ENCODE measurements at regions not wholly inside any gene's neighbourhood (a gene's known extent, or its start where the extent isn't known, plus 50 kb on each side); places are given as distances from the start of the nearest gene placed in this dataset.

GRCh38 chr9:117488659-117489058, 73.8 kb upstream of the ASTN2 start:
- no peak for DNase-seq (ENCODE audit: low spot score)
- Histone ChIP-seq H2AFZ (ENCODE audit: low read length) (no peak overlapping the region), H3K4me2 (ENCODE audit: low read length) (no peak overlapping the region), H3K9me3 (ENCODE audit: low read length) (no peaks in the 10 kb centered on the region), H3K4me3 (ENCODE audit: low read depth, low read length, poor library complexity, severe bottlenecking) (no peak overlapping the region), H3K27ac (ENCODE audit: low read depth, low read length, poor library complexity, severe bottlenecking) (no peak overlapping the region), H3K9me2 (ENCODE audit: insufficient read depth, low read length) (no peaks in the 10 kb centered on the region), H3K36me3 (ENCODE audit: insufficient read depth, low read length) (no peaks in the 10 kb centered on the region), H4K20me1 (ENCODE audit: insufficient read depth, low read length) (no peaks in the 10 kb centered on the region), H3K79me2 (ENCODE audit: insufficient read depth, low read depth, low read length) (no peaks in the 10 kb centered on the region), H3K4me1 (ENCODE audit: insufficient read depth, low read length, poor library complexity, severe bottlenecking) (no peaks in the 10 kb centered on the region)
- ChIA-PET POLR2A (interaction anchor here (0.6 kb wide), 1 partner anchor 1289 kb away, joined by 4 read pairs; no protein-coding TSS in a partner anchor), CTCF (ENCODE audit: unreplicated experiment) (interaction anchor here (1.4 kb wide), 1 partner anchor 15 kb away, joined by 3 read pairs; no protein-coding TSS in a partner anchor)
- TF ChIP-seq CTCF (conservative IDR thresholded peaks at IDR 0.05; ENCODE audit: low read length) (no peak), EZH2phosphoT487 (IDR thresholded peaks at IDR 0.05; ENCODE audit: borderline replicate concordance, low read depth, low read length) (no peak)
- no TSS peak for BruUV-seq (replicated peaks)
- intact Hi-C loops (cut with micrococcal nuclease; ENCODE audit: unreplicated experiment): no loop called here

GRCh38 chr9:117487555-117488175, 72.8 kb upstream of the ASTN2 start:
- peak; percentile 92 for TF ChIP-seq CTCF (conservative IDR thresholded peaks at IDR 0.05; ENCODE audit: low read length)
- no peak for TF ChIP-seq EZH2phosphoT487 (IDR thresholded peaks at IDR 0.05; ENCODE audit: borderline replicate concordance, low read depth, low read length)
- CTCF ChIA-PET (ENCODE audit: unreplicated experiment): no interaction called here

GRCh38 chr9:117486426-117486825, 71.6 kb upstream of the ASTN2 start:
- Histone ChIP-seq H4K20me1 (ENCODE audit: insufficient read depth, low read length) (no peaks in the 10 kb centered on the region), H3K4me1 (ENCODE audit: insufficient read depth, low read length, poor library complexity, severe bottlenecking) (no peaks in the 10 kb centered on the region), H3K4me3 (ENCODE audit: low read depth, low read length, poor library complexity, severe bottlenecking) (no peak overlapping the region), H3K36me3 (ENCODE audit: insufficient read depth, low read length) (no peaks in the 10 kb centered on the region), H2AFZ (ENCODE audit: low read length) (no peak overlapping the region), H3K79me2 (ENCODE audit: insufficient read depth, low read depth, low read length) (no peaks in the 10 kb centered on the region), H3K27ac (ENCODE audit: low read depth, low read length, poor library complexity, severe bottlenecking) (no peak overlapping the region), H3K9me2 (ENCODE audit: insufficient read depth, low read length) (no peaks in the 10 kb centered on the region), H3K9me3 (ENCODE audit: low read length) (no peaks in the 10 kb centered on the region), H3K4me2 (ENCODE audit: low read length) (no peak overlapping the region)
- no TSS peak for BruUV-seq (replicated peaks)
- TF ChIP-seq CTCF (conservative IDR thresholded peaks at IDR 0.05; ENCODE audit: low read length) (no peak), EZH2phosphoT487 (IDR thresholded peaks at IDR 0.05; ENCODE audit: borderline replicate concordance, low read depth, low read length) (no peak)
- ChIA-PET CTCF (ENCODE audit: unreplicated experiment) (no interaction called here), POLR2A (no interaction called here)
- no peak for DNase-seq (ENCODE audit: low spot score)
- intact Hi-C loops (cut with micrococcal nuclease; ENCODE audit: unreplicated experiment): no loop called here

More at GRCh38 chr9:117487555-117488175, 72.8 kb upstream of the ASTN2 start:
- no TSS peak for BruUV-seq (replicated peaks)
- Histone ChIP-seq H3K9me3 (ENCODE audit: low read length) (no peaks in the 10 kb centered on the region), H3K4me3 (ENCODE audit: low read depth, low read length, poor library complexity, severe bottlenecking) (no peak overlapping the region), H3K27ac (ENCODE audit: low read depth, low read length, poor library complexity, severe bottlenecking) (no peak overlapping the region), H3K4me1 (ENCODE audit: insufficient read depth, low read length, poor library complexity, severe bottlenecking) (no peaks in the 10 kb centered on the region), H3K9me2 (ENCODE audit: insufficient read depth, low read length) (no peaks in the 10 kb centered on the region), H4K20me1 (ENCODE audit: insufficient read depth, low read length) (no peaks in the 10 kb centered on the region), H3K4me2 (ENCODE audit: low read length) (no peak overlapping the region), H3K36me3 (ENCODE audit: insufficient read depth, low read length) (no peaks in the 10 kb centered on the region), H2AFZ (ENCODE audit: low read length) (no peak overlapping the region), H3K79me2 (ENCODE audit: insufficient read depth, low read depth, low read length) (no peaks in the 10 kb centered on the region)
- intact Hi-C loops (cut with micrococcal nuclease; ENCODE audit: unreplicated experiment): no loop called here
- POLR2A ChIA-PET: interaction anchor here (0.5 kb wide), 1 partner anchor 1098 kb away, joined by 4 read pairs; no protein-coding TSS in a partner anchor
- peak; percentile 44 for DNase-seq (ENCODE audit: low spot score)
